Prostate gland (tissue), 2 donors: ENCODE measurements at regions not wholly inside any gene's neighbourhood (a gene's known extent, or its start where the extent isn't known, plus 50 kb on each side); places are given as distances from the start of the nearest gene placed in this dataset.

ENCODE experiments used
- POLR2A ChIP-seq: fragments of 450-650 bp; IDR thresholded peaks from one replicate; pipeline ENCODE4 v1.6.1; 2016; ENCODE audit warnings: antibody characterized with exemption, mild to moderate bottlenecking
- POLR2AphosphoS5 ChIP-seq: sonication (generic); formaldehyde crosslinking; IDR thresholded peaks from one replicate; pipeline ENCODE4 v1.6.1; 2017; ENCODE audit warnings: antibody characterized with exemption
- TF ChIP-seq, protein P1 (sequence below), 4 experiments: fragments of 200-600 bp in 2 of 4; fragments of 450-650 bp in 2 of 4; sonication (generic) in 2 of 4; IDR thresholded peaks; 1 replicate in 3 of 4; 2 replicates in 1 of 4; pipeline ENCODE4 v1.5.1; 2016 to 2019; ENCODE audit warnings: antibody characterized with exemption in 4 of 4, mild to moderate bottlenecking in 2 of 4, moderate library complexity in 2 of 4

DNA sequence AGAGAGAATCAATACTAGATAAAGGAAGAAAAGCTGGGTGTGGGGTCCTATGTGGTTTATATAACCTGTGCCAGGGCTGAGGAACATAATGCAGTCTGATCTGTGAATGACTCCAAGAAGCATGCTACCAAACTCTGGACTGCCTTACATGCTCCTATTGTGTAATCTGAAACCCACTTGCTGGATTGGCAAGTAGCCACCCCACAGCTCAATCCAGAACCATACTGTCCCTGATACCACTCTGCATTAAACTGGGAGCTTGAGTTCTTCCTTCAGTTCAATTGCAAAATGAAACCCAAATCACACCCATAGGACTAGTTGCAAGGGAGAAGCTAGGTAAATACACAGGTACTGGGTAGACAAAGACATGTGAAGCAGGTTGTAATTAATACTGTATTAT lies 115.4 kb upstream of the NEGR1 start:
- TF ChIP-seq, protein P1, sequence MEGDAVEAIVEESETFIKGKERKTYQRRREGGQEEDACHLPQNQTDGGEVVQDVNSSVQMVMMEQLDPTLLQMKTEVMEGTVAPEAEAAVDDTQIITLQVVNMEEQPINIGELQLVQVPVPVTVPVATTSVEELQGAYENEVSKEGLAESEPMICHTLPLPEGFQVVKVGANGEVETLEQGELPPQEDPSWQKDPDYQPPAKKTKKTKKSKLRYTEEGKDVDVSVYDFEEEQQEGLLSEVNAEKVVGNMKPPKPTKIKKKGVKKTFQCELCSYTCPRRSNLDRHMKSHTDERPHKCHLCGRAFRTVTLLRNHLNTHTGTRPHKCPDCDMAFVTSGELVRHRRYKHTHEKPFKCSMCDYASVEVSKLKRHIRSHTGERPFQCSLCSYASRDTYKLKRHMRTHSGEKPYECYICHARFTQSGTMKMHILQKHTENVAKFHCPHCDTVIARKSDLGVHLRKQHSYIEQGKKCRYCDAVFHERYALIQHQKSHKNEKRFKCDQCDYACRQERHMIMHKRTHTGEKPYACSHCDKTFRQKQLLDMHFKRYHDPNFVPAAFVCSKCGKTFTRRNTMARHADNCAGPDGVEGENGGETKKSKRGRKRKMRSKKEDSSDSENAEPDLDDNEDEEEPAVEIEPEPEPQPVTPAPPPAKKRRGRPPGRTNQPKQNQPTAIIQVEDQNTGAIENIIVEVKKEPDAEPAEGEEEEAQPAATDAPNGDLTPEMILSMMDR (IDR thresholded peaks at IDR 0.05): no peak
- TF ChIP-seq POLR2A: no peak
- TF ChIP-seq POLR2AphosphoS5: no peak
